Prostate gland (tissue), 2 donors: ENCODE measurements at regions not wholly inside any gene's neighbourhood (a gene's known extent, or its start where the extent isn't known, plus 50 kb on each side); places are given as distances from the start of the nearest gene placed in this dataset. TPM values are rescaled to one million over a fixed set of nuclear protein-coding genes. Genes with fewer than 3 reads are reported as not detected.

Experiments
- DNase-seq: peaks from one replicate; pipeline ENCODE4 v3.0.0-alpha.2; 2019; ENCODE audit warnings: low spot score
- H3K27ac ChIP-seq, 2 donors: fragments of 200-600 bp; sonication (generic); 2 replicates each; pipeline ENCODE4 v1.5.1; 2017 to 2019
- H3K27me3 ChIP-seq: fragments of 200-600 bp; sonication (generic); replicated peaks from 2 replicates; pipeline ENCODE4 v1.5.1; 2019; ENCODE audit not compliant: insufficient read depth
- H3K36me3 ChIP-seq, 2 donors: fragments of 200-600 bp; sonication (generic); 1 replicate in 1 of 2; 2 replicates in 1 of 2; pipeline versions ENCODE4 v1.5.1 to v1.8.1; 2017 to 2019
- H3K4me1 ChIP-seq: fragments of 200-600 bp; sonication (generic); replicated peaks from 2 replicates; pipeline ENCODE4 v1.5.1; 2019
- H3K4me3 ChIP-seq, 2 donors: fragments of 200-600 bp; sonication (generic); 2 replicates each; pipeline ENCODE4 v1.5.1; 2017 to 2019
- H3K9me3 ChIP-seq: fragments of 200-600 bp; sonication (generic); 2 replicates; pipeline ENCODE4 v1.5.1; 2017
- CTCF ChIP-seq, 4 experiments: fragments of 200-600 bp in 2 of 4; fragments of 450-650 bp in 2 of 4; sonication (generic) in 2 of 4; IDR thresholded peaks; 1 replicate in 3 of 4; 2 replicates in 1 of 4; pipeline ENCODE4 v1.5.1; 2016 to 2019; ENCODE audit warnings: antibody characterized with exemption in 4 of 4, mild to moderate bottlenecking in 2 of 4, moderate library complexity in 2 of 4
- POLR2A ChIP-seq: fragments of 450-650 bp; IDR thresholded peaks from one replicate; pipeline ENCODE4 v1.6.1; 2016; ENCODE audit warnings: antibody characterized with exemption, mild to moderate bottlenecking
- POLR2AphosphoS5 ChIP-seq: sonication (generic); formaldehyde crosslinking; IDR thresholded peaks from one replicate; pipeline ENCODE4 v1.6.1; 2017; ENCODE audit warnings: antibody characterized with exemption
- WGBS: methylation state at CpG from one replicate; pipeline ENCODE4 v1.1.5; 2018; 5-methylcytosine and 5-hydroxymethylcytosine counted together
- intact Hi-C: fragments of 100-400 bp; cut with DNase I; formaldehyde crosslinking; loops from one replicate; pipeline ENCODE4 v1.14.2; 2022
- microRNA-seq: library from miRNA; unstranded; fragments of <30 nt; microRNA quantifications from one replicate; pipeline ENCODE4, GENCODE V29; 2016
- small RNA-seq, 2 donors: library from RNA; depleted of rRNA; stranded (forward); fragments of <200 nt; gene quantifications; one replicate each; pipeline ENCODE3, GENCODE V24; 2016

- no peaks in the 10 kb centered on the region for H3K4me1 ChIP-seq
- no peak overlapping the region for H3K27ac ChIP-seq
- H3K36me3 ChIP-seq = no peaks in the 10 kb centered on the region
- H3K9me3 ChIP-seq = no peaks in the 10 kb centered on the region
- 53% methylated on average over 1 of the region's 1 CpG for WGBS
- H3K4me3 ChIP-seq = no peak overlapping the region
- TF ChIP-seq POLR2AphosphoS5 (no peak), POLR2A (no peak), CTCF (IDR thresholded peaks at IDR 0.05) (no peak)
- H3K27me3 ChIP-seq = no peaks in the 10 kb centered on the region
- no peak for DNase-seq
- intact Hi-C loops = no loop called here
These were observed 58.0 kb upstream of the FANCL start for GRCh38 chr2:58299123-58299522.

GRCh38 chr2:58293056-58293455 lies 51.9 kb upstream of the FANCL start:
- Histone ChIP-seq H3K27me3 (no peaks in the 10 kb centered on the region), H3K27ac (no peak overlapping the region), H3K9me3 (no peaks in the 10 kb centered on the region), H3K4me3 (no peak overlapping the region), H3K4me1 (no peaks in the 10 kb centered on the region), H3K36me3 (no peaks in the 10 kb centered on the region)
- no peak for TF ChIP-seq POLR2A
- TF ChIP-seq POLR2AphosphoS5 = no peak
- TF ChIP-seq CTCF (IDR thresholded peaks at IDR 0.05) = no peak
- no peak for DNase-seq
- intact Hi-C loops = no loop called here
- 82% methylated on average over 1 of the region's 1 CpG for WGBS

- TF ChIP-seq POLR2A (no peak), CTCF (IDR thresholded peaks at IDR 0.05) (no peak), POLR2AphosphoS5 (no peak)
- Histone ChIP-seq H3K36me3 (no peaks in the 10 kb centered on the region), H3K27ac (no peak overlapping the region), H3K4me3 (no peak overlapping the region), H3K9me3 (no peaks in the 10 kb centered on the region), H3K4me1 (no peaks in the 10 kb centered on the region), H3K27me3 (no peaks in the 10 kb centered on the region)
- intact Hi-C loops = no loop called here
- DNase-seq = no peak
- WGBS = 33% methylated on average over 4 of the region's 4 CpGs
These were observed 50.8 kb upstream of the FANCL start for GRCh38 chr2:58291726-58292438.

Small RNA genes lying in the stretch of these regions (microRNA-seq; reads per million reads assigned to microRNA genes)
- gene MIR4432 = not detected

Small RNA genes lying in the stretch of these regions (small RNA-seq; reads per million reads assigned to genes)
- gene AC007179.3 (0 reads per million in 2 donors), gene MIR4432 (0 reads per million in 2 donors), gene RNA5SP94 (0 reads per million in 2 donors), gene RNU1-32P (0 reads per million in 2 donors), gene RNU6-508P (0 reads per million in 2 donors)
